ENCODE measurements at regions not wholly inside any gene's neighbourhood (a gene's known extent, or its start where the extent isn't known, plus 50 kb on each side); places are given as distances from the start of the nearest gene placed in this dataset.

GRCh38 chr13:111645598-111646455 is 325.4 kb downstream of the TEX29 start:
- no peak for DNase-seq (ENCODE audit: low read depth)

- DNase-seq (ENCODE audit: low read depth): no peak
These were observed 326.0 kb downstream of the TEX29 start for GRCh38 chr13:111646456-111646855.

- DNase-seq (ENCODE audit: low read depth): no peak
These were observed 328.4 kb downstream of the TEX29 start for GRCh38 chr13:111648885-111649284.

- no peak for DNase-seq (ENCODE audit: low read depth)
These were observed 330.2 kb downstream of the TEX29 start for GRCh38 chr13:111650626-111651025.

- DNase-seq (ENCODE audit: low read depth): no peak
These were observed 332.2 kb downstream of the TEX29 start for GRCh38 chr13:111652676-111653075.

GRCh38 chr13:111654531-111654930 is 334.1 kb downstream of the TEX29 start:
- no peak for DNase-seq (ENCODE audit: low read depth)

GRCh38 chr13:111656439-111656838 is 336.0 kb downstream of the TEX29 start:
- no peak for DNase-seq (ENCODE audit: low read depth)

GRCh38 chr13:111657013-111657412 is 336.6 kb downstream of the TEX29 start:
- DNase-seq (ENCODE audit: low read depth): no peak

GRCh38 chr13:111658145-111659100 is 338.0 kb downstream of the TEX29 start:
- DNase-seq (ENCODE audit: low read depth): no peak

- no peak for DNase-seq (ENCODE audit: low read depth)
These were observed 338.9 kb downstream of the TEX29 start for GRCh38 chr13:111659219-111659775.

GRCh38 chr13:111659842-111660241 is 339.4 kb downstream of the TEX29 start:
- DNase-seq (ENCODE audit: low read depth): no peak

GRCh38 chr13:111661052-111661451 is 340.6 kb downstream of the TEX29 start:
- DNase-seq (ENCODE audit: low read depth): no peak

- no peak for DNase-seq (ENCODE audit: low read depth)
These were observed 341.3 kb downstream of the TEX29 start for GRCh38 chr13:111661776-111662175.

- DNase-seq (ENCODE audit: low read depth): no peak
These were observed 342.0 kb downstream of the TEX29 start for GRCh38 chr13:111662451-111662850.

GRCh38 chr13:111662895-111663294 is 342.5 kb downstream of the TEX29 start:
- DNase-seq (ENCODE audit: low read depth): no peak

GRCh38 chr13:111663505-111663904 is 343.1 kb downstream of the TEX29 start:
- DNase-seq (ENCODE audit: low read depth): no peak

- no peak for DNase-seq (ENCODE audit: low read depth)
These were observed 343.5 kb downstream of the TEX29 start for GRCh38 chr13:111663953-111664421.

- no peak for DNase-seq (ENCODE audit: low read depth)
These were observed 344.3 kb downstream of the TEX29 start for GRCh38 chr13:111664696-111665095.

- no peak for DNase-seq (ENCODE audit: low read depth)
These were observed 345.3 kb downstream of the TEX29 start for GRCh38 chr13:111665691-111666095.

- DNase-seq (ENCODE audit: low read depth): no peak
These were observed 345.8 kb downstream of the TEX29 start for GRCh38 chr13:111666164-111666776.

- DNase-seq (ENCODE audit: low read depth): no peak
These were observed 347.3 kb downstream of the TEX29 start for GRCh38 chr13:111667757-111668156.

GRCh38 chr13:111668451-111668850 is 348.0 kb downstream of the TEX29 start:
- DNase-seq (ENCODE audit: low read depth): no peak
